IMR-90 (cell line): ENCODE measurements at regions not wholly inside any gene's neighbourhood (a gene's known extent, or its start where the extent isn't known, plus 50 kb on each side); places are given as distances from the start of the nearest gene placed in this dataset.

Experiments used
- ATAC-seq: fragments of 200-7000 bp; cut with Tn5 transposase; 2 replicates; pipeline ENCODE4 v1.9.1; 2020; ENCODE audit warnings: low read depth, mild to moderate bottlenecking, moderate library complexity
- BruUV-seq: library from RNA; stranded (reverse); fragments of 400-500 nt; replicated peaks from 2 replicates; lab custom pipeline; 2021; lab: Mats Ljungman, UMichigan
- CTCF ChIA-PET: fragments of 300-600 bp; formaldehyde crosslinking; extraction: SDS; loops from one replicate; lab custom pipeline; 2021; ENCODE audit warnings: antibody characterized with exemption; lab: Yijun Ruan, JAX
- POLR2A ChIA-PET: fragments of 300-600 bp; sonication (Branson Sonifier 250); formaldehyde crosslinking; loops from one replicate; lab custom pipeline; 2022; ENCODE audit warnings: antibody characterized with exemption; ENCODE audit not compliant: unreplicated experiment; lab: Charles Lee
- DNase-seq: peaks from one replicate; pipeline ENCODE4 v3.0.0; 2013
- H2AFZ ChIP-seq: replicated peaks from 2 replicates; pipeline ENCODE3; 2013; ENCODE audit warnings: low read length, mild to moderate bottlenecking; ENCODE audit not compliant: poor library complexity
- H2AK5ac ChIP-seq: 2 replicates; pipeline ENCODE4 v1.6.1; 2013; ENCODE audit warnings: low read depth, low read length, inconsistent platforms
- H2AK9ac ChIP-seq: replicated peaks from 2 replicates; pipeline ENCODE3; 2013; ENCODE audit warnings: mild to moderate bottlenecking, low read depth, low read length, moderate library complexity; ENCODE audit not compliant: poor library complexity
- H2BK120ac ChIP-seq: 2 replicates; pipeline ENCODE4 v1.6.1; 2013; ENCODE audit warnings: low read depth, low read length, inconsistent platforms
- H2BK15ac ChIP-seq: 3 replicates; pipeline ENCODE4 v1.6.1; 2013; ENCODE audit warnings: low read depth, low read length, inconsistent platforms
- H2BK20ac ChIP-seq: 2 replicates; pipeline ENCODE4 v1.6.1; 2013; ENCODE audit warnings: low read depth, mild to moderate bottlenecking, inconsistent platforms, low read length, moderate library complexity
- H2BK5ac ChIP-seq: 2 replicates; pipeline ENCODE4 v1.6.1; 2013; ENCODE audit warnings: mild to moderate bottlenecking, low read depth, low read length, inconsistent platforms; ENCODE audit not compliant: poor library complexity, severe bottlenecking
- H3K14ac ChIP-seq: replicated peaks from 2 replicates; pipeline ENCODE4 v1.6.1; 2013; ENCODE audit warnings: low read depth, low read length, inconsistent platforms
- H3K18ac ChIP-seq: 2 replicates; pipeline ENCODE4 v1.6.1; 2013; ENCODE audit warnings: low read depth, low read length, control low read depth
- H3K23ac ChIP-seq: 2 replicates; pipeline ENCODE4 v1.6.1; 2013; ENCODE audit warnings: low read depth, low read length, inconsistent platforms
- H3K27ac ChIP-seq: 2 replicates; pipeline ENCODE4 v1.5.1; 2013; ENCODE audit warnings: mild to moderate bottlenecking, control low read depth, low read length; ENCODE audit not compliant: insufficient read depth
- H3K27me3 ChIP-seq: 2 replicates; pipeline ENCODE4 v1.6.1; 2013; ENCODE audit warnings: low read length; ENCODE audit not compliant: control insufficient read depth, insufficient read depth
- H3K36me3 ChIP-seq: 2 replicates; pipeline ENCODE4 v1.6.1; 2013; ENCODE audit warnings: low read length, mixed read lengths; ENCODE audit not compliant: control insufficient read depth, insufficient read depth
- H3K4ac ChIP-seq: 2 replicates; pipeline ENCODE4 v1.6.1; 2013; ENCODE audit warnings: low read depth, low read length, inconsistent platforms
- H3K4me1 ChIP-seq: 2 replicates; pipeline ENCODE4 v1.6.1; 2013; ENCODE audit warnings: low read length, mixed read lengths; ENCODE audit not compliant: control insufficient read depth, insufficient read depth
- H3K4me2 ChIP-seq: 2 replicates; pipeline ENCODE4 v1.6.1; 2013; ENCODE audit warnings: low read depth, mild to moderate bottlenecking, control low read depth, low read length, moderate library complexity
- H3K4me3 ChIP-seq: 2 replicates; pipeline ENCODE4 v1.5.1; 2013; ENCODE audit warnings: low read depth, mild to moderate bottlenecking, control low read depth, low read length, moderate library complexity; ENCODE audit not compliant: insufficient read depth
- H3K56ac ChIP-seq: 2 replicates; pipeline ENCODE4 v1.6.1; 2013; ENCODE audit warnings: low read length, inconsistent platforms; ENCODE audit not compliant: insufficient read depth; ENCODE audit errors: extremely low read depth
- H3K79me1 ChIP-seq, 2 experiments: 2 replicates each; pipeline ENCODE4 v1.6.1; 2013; ENCODE audit warnings: low read length in 2 of 2, inconsistent platforms in 1 of 2, low read depth in 1 of 2
- H3K9ac ChIP-seq: 2 replicates; pipeline ENCODE4 v1.6.1; 2013; ENCODE audit warnings: low read depth, low read length, control low read depth
- H3K9me1 ChIP-seq: 2 replicates; pipeline ENCODE4 v1.6.1; 2013; ENCODE audit warnings: low read length, inconsistent platforms; ENCODE audit not compliant: insufficient read depth
- H3K9me3 ChIP-seq: 2 replicates; pipeline ENCODE4 v1.6.1; 2013; ENCODE audit warnings: low read length; ENCODE audit not compliant: control insufficient read depth, insufficient read depth
- H4K20me1 ChIP-seq: 2 replicates; pipeline ENCODE4 v1.6.1; 2013; ENCODE audit warnings: low read length, inconsistent platforms; ENCODE audit not compliant: insufficient read depth
- H4K5ac ChIP-seq: 2 replicates; pipeline ENCODE4 v1.6.1; 2013; ENCODE audit warnings: mild to moderate bottlenecking, low read depth, low read length, control low read depth
- H4K8ac ChIP-seq, 2 experiments: 2 replicates each; pipeline ENCODE4 v1.6.1; 2013; ENCODE audit warnings: low read depth in 2 of 2, low read length in 2 of 2, control low read depth in 1 of 2, inconsistent platforms in 1 of 2
- H4K91ac ChIP-seq: 2 replicates; pipeline ENCODE4 v1.6.1; 2013; ENCODE audit warnings: low read depth, low read length, inconsistent platforms; ENCODE audit not compliant: insufficient read depth
- BHLHE40 ChIP-seq: fragments of 150-350 bp; IDR thresholded peaks from 2 replicates; pipeline ENCODE4 v1.6.1; 2016; ENCODE audit warnings: mild to moderate bottlenecking, low read depth, low read length
- CHD1 ChIP-seq: IDR thresholded peaks from 2 replicates; pipeline ENCODE4 v1.6.1; 2012; ENCODE audit warnings: low read depth, low read length, improper control_type of control experiment
- CTCF ChIP-seq: conservative IDR thresholded peaks from 2 replicates; pipeline ENCODE4 v1.5.1; 2012; ENCODE audit warnings: mild to moderate bottlenecking, low read depth, low read length, improper control_type of control experiment
- ELK1 ChIP-seq: fragments of 150-350 bp; IDR thresholded peaks from 2 replicates; pipeline ENCODE4 v1.6.1; 2016; ENCODE audit warnings: low read depth, mild to moderate bottlenecking, low read length, moderate library complexity, borderline replicate concordance
- FOS ChIP-seq: fragments of 150-350 bp; IDR thresholded peaks from 2 replicates; pipeline ENCODE4 v1.6.1; 2016; ENCODE audit warnings: low read depth, low read length
- MAFK ChIP-seq: IDR thresholded peaks from 2 replicates; pipeline ENCODE4 v1.6.1; 2012; ENCODE audit warnings: low read depth, low read length, improper control_type of control experiment
- MAZ ChIP-seq: IDR thresholded peaks from 2 replicates; pipeline ENCODE4 v1.6.1; 2012; ENCODE audit warnings: low read depth, mild to moderate bottlenecking, low read length, improper control_type of control experiment, moderate library complexity, borderline replicate concordance
- POLR2A ChIP-seq: IDR thresholded peaks from 2 replicates; pipeline ENCODE4 v1.6.1; 2012; ENCODE audit warnings: mild to moderate bottlenecking, low read depth, low read length
- RAD21 ChIP-seq: IDR thresholded peaks from 2 replicates; pipeline ENCODE4 v1.6.1; 2012; ENCODE audit warnings: low read length, improper control_type of control experiment
- RFX5 ChIP-seq: IDR thresholded peaks from 2 replicates; pipeline ENCODE4 v1.8.0; 2012; ENCODE audit warnings: low read depth, mild to moderate bottlenecking, low read length, moderate library complexity
- SMC3 ChIP-seq: fragments of 150-350 bp; IDR thresholded peaks from 2 replicates; pipeline ENCODE4 v1.6.1; 2016; ENCODE audit warnings: low read depth, mild to moderate bottlenecking, antibody characterized with exemption, low read length, moderate library complexity
- USF2 ChIP-seq: fragments of 150-350 bp; IDR thresholded peaks from 2 replicates; pipeline ENCODE4 v1.6.1; 2017; ENCODE audit warnings: mild to moderate bottlenecking, antibody characterized with exemption, low read length, low read depth
- dilution Hi-C: fragments of 300-500 bp; cut with HindIII; formaldehyde crosslinking; loops from one replicate; pipeline ENCODE4 v1.14.3; 2018; ENCODE audit warnings: low sequenced_read_pairs; ENCODE audit not compliant: unreplicated experiment
- in situ Hi-C: fragments of 300-500 bp; cut with MboI; formaldehyde crosslinking; loops from 3 replicates; pipeline ENCODE4 v1.14.3; 2019; ENCODE audit warnings: low sequenced_read_pairs, inconsistent platforms, mixed read lengths
- intact Hi-C: fragments of 100-400 bp; cut with micrococcal nuclease; formaldehyde crosslinking; loops from 2 replicates; pipeline ENCODE4 v1.10.0; 2022

- no peak overlapping the region for H3K23ac ChIP-seq
- no peaks in the 10 kb centered on the region for H3K36me3 ChIP-seq
- no peak overlapping the region for H3K4ac ChIP-seq
- ChIA-PET POLR2A (no interaction called here), CTCF (no interaction called here)
- no peaks in the 10 kb centered on the region for H3K79me1 ChIP-seq
- no peaks in the 10 kb centered on the region for H3K27me3 ChIP-seq
- H3K18ac ChIP-seq = no peak overlapping the region
- no peak overlapping the region for H2AK9ac ChIP-seq
- no peak overlapping the region for H3K56ac ChIP-seq
- H4K91ac ChIP-seq = no peak overlapping the region
- no peak overlapping the region for H4K8ac ChIP-seq
- H2BK5ac ChIP-seq = no peak overlapping the region
- no peaks in the 10 kb centered on the region for H4K20me1 ChIP-seq
- H2AFZ ChIP-seq = no peak overlapping the region
- H3K9me3 ChIP-seq = 0 out of 2 replicates have a peak, but pooled peaks cover 2% of the 10 kb centered on the region
- H3K4me3 ChIP-seq = no peak overlapping the region
- no peak for TF ChIP-seq RAD21
- no peak for TF ChIP-seq CTCF
- no peak for TF ChIP-seq ELK1
- no peak for TF ChIP-seq BHLHE40
- no peak for TF ChIP-seq USF2
- no peak for TF ChIP-seq CHD1
- no peak for TF ChIP-seq FOS
- no peak for TF ChIP-seq POLR2A
- TF ChIP-seq MAFK = no peak
- TF ChIP-seq SMC3 = no peak
- TF ChIP-seq RFX5 = no peak
- no peak for TF ChIP-seq MAZ
- H2BK120ac ChIP-seq = no peak overlapping the region
- no peak overlapping the region for H3K4me2 ChIP-seq
- H2BK15ac ChIP-seq = no peak overlapping the region
- no TSS peak for BruUV-seq
- H3K4me1 ChIP-seq = no peaks in the 10 kb centered on the region
- H3K9ac ChIP-seq = no peak overlapping the region
- dilution Hi-C loops = no loop called here
- H4K5ac ChIP-seq = no peak overlapping the region
- no peak overlapping the region for H3K27ac ChIP-seq
- no peak for DNase-seq
- H3K14ac ChIP-seq = no peak overlapping the region
- no peak overlapping the region for H2AK5ac ChIP-seq
- no peak overlapping the region for H2BK20ac ChIP-seq
- no peaks in the 10 kb centered on the region for H3K9me1 ChIP-seq
- in situ Hi-C loops = no loop called here
- no peak for ATAC-seq
- intact Hi-C loops = no loop called here
Observed at GRCh38 chr2:16952368-16952767, 286.7 kb upstream of the CYRIA start.
